Ascending aorta (tissue), 2 donors: ENCODE measurements at regions not wholly inside any gene's neighbourhood (a gene's known extent, or its start where the extent isn't known, plus 50 kb on each side); places are given as distances from the start of the nearest gene placed in this dataset.

Source experiments
- DNase-seq, 2 donors: peaks; one replicate each; pipeline ENCODE4 v3.0.0-alpha.2; 2019; ENCODE audit warnings: low spot score in 2 of 2
- H3K27ac ChIP-seq, 2 donors: fragments of 200-600 bp; sonication (generic); one replicate each; pipeline ENCODE4 v1.5.1; 2016 to 2017; ENCODE audit warnings: mild to moderate bottlenecking in 1 of 2
- H3K27me3 ChIP-seq: fragments of 200-600 bp; sonication (generic); one replicate; pipeline ENCODE4 v1.5.1; 2017
- H3K36me3 ChIP-seq, 2 donors: fragments of 200-600 bp; sonication (generic); one replicate each; pipeline ENCODE4 v1.5.1; 2016
- H3K4me1 ChIP-seq, 2 donors: fragments of 200-600 bp; sonication (generic); one replicate each; pipeline ENCODE4 v1.5.1; 2016 to 2017; ENCODE audit warnings: mild to moderate bottlenecking in 1 of 2
- H3K4me3 ChIP-seq, 2 donors: fragments of 200-600 bp; sonication (generic); one replicate each; pipeline ENCODE4 v1.5.1; 2016 to 2017; ENCODE audit warnings: mild to moderate bottlenecking in 1 of 2
- H3K9me3 ChIP-seq, 2 donors: fragments of 200-600 bp; sonication (generic); one replicate each; pipeline ENCODE4 v1.5.1; 2016
- intact Hi-C: fragments of 100-400 bp; cut with DNase I; formaldehyde crosslinking; loops from one replicate; pipeline ENCODE4 v1.15.1; 2023
- TF ChIP-seq, protein P1 (sequence below), 3 experiments: fragments of 200-600 bp in 2 of 3; fragments of 450-650 bp in 1 of 3; sonication (generic) in 2 of 3; IDR thresholded peaks; one replicate each; pipeline ENCODE4 v1.5.1; 2016 to 2019; ENCODE audit warnings: antibody characterized with exemption in 3 of 3, mild to moderate bottlenecking in 1 of 3, moderate library complexity in 1 of 3

DNA sequence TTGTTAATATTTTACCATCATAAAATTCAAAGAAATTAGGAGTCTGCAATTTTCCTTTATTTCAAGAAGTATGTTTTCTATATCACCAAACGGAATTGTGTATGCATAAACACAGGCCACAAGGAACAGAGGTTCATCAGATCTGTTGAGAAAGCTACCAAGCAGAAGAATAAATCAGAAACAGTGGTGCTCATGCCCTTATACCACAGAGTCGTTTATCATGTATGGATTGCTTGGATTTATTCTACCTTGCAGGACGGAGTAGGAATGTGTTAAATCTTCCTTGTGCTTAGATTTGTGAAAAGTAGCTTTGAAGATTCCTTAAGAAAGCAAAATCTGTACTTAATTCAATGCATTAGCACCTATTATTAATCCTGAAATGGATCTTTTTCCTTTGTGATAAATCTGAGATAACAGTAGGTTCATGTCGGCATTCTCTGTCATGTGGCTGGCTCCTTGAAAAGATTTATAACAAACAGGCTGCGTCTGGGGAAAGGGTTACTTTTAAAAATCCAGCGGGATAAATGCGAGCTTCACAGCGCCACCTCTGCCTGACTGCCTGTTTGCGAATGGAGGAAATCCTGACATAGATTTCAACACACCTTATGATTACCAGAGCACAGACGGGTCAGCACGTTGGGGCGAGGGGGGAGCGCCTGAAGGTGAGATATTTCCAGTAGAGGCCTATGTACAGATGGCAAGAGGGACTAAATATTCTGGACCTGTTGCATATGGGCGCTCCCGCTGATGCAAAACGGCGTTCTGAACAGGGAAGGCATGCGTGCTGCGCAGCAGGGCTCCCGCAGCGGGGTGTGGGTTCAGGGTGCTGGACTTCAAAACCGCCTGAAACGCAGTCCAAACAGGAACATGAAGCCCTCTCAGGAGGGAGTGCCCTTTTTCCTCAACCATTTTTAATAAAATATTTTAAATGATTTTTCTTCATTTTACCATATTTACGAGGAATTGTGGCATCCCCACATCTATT lies 445.5 kb upstream of the SGCG start:
- no peaks in the 10 kb centered on the region for H3K4me1 ChIP-seq
- intact Hi-C loops, result no loop called here
- no peak overlapping the region for H3K4me3 ChIP-seq
- no peak for DNase-seq
- TF ChIP-seq, protein P1, sequence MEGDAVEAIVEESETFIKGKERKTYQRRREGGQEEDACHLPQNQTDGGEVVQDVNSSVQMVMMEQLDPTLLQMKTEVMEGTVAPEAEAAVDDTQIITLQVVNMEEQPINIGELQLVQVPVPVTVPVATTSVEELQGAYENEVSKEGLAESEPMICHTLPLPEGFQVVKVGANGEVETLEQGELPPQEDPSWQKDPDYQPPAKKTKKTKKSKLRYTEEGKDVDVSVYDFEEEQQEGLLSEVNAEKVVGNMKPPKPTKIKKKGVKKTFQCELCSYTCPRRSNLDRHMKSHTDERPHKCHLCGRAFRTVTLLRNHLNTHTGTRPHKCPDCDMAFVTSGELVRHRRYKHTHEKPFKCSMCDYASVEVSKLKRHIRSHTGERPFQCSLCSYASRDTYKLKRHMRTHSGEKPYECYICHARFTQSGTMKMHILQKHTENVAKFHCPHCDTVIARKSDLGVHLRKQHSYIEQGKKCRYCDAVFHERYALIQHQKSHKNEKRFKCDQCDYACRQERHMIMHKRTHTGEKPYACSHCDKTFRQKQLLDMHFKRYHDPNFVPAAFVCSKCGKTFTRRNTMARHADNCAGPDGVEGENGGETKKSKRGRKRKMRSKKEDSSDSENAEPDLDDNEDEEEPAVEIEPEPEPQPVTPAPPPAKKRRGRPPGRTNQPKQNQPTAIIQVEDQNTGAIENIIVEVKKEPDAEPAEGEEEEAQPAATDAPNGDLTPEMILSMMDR (IDR thresholded peaks at IDR 0.05), result no peak
- H3K27me3 ChIP-seq, result no peaks in the 10 kb centered on the region
- no peak overlapping the region for H3K27ac ChIP-seq
- H3K9me3 ChIP-seq, result no peaks in the 10 kb centered on the region
- no peaks in the 10 kb centered on the region for H3K36me3 ChIP-seq

DNA sequence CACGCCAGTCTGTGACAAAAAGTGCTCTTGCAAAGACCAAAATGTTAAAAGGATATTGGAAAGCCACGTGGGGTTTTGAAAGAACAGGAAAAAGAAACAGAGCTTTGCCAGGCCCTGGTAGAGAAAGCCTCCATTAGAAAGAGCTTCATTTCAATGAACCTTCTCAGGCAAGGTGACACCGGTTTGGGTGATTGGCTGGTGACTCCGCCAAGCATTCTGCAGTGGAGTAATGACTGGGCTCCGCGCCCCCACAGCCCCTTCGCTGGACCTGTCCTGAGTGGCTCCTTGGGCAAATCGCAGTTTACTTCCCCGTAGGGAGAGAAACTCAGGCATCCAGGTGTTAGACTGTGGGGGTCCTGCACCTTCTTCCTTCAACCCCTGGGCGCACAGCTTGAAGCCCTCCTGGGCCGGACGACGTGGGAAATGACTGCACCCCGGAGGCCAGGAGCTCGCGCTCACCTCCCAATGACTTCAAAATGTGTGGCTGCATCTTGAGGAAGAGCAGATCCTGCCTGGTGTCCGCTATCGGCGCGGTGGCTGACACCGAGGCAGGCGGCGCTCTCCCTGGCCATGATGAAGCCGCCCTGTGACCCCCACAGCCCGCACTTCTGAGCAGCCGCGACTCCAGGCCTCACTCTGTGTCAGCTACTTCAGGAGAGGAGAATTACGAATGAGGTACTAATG lies 444.6 kb upstream of the SGCG start:
- H3K4me3 ChIP-seq, result no peak overlapping the region
- H3K4me1 ChIP-seq, result no peaks in the 10 kb centered on the region
- no peaks in the 10 kb centered on the region for H3K27me3 ChIP-seq
- H3K27ac ChIP-seq, result no peak overlapping the region
- no peak for DNase-seq
- H3K9me3 ChIP-seq, result no peaks in the 10 kb centered on the region
- TF ChIP-seq, protein P1 (IDR thresholded peaks at IDR 0.05), result no peak
- intact Hi-C loops, result no loop called here
- H3K36me3 ChIP-seq, result no peaks in the 10 kb centered on the region

DNA sequence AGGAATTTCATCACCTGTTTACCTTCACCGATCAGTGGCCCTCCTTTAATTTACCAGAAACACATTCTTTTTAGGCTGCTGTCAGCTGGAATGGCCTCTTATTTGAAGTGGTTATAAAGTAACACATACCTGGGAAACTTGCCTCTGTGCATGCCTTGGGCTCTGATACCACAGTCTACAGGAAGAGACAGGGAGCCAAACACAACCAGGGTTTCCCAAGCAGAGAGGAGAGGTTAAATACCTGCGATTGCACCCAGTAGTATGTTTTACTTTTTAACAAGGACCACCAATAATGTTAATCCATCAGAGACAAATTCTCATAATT lies 444.0 kb upstream of the SGCG start:
- DNase-seq, result no peak
- no peaks in the 10 kb centered on the region for H3K27me3 ChIP-seq
- intact Hi-C loops, result no loop called here
- TF ChIP-seq, protein P1 (IDR thresholded peaks at IDR 0.05), result no peak
- no peak overlapping the region for H3K27ac ChIP-seq
- H3K36me3 ChIP-seq, result no peaks in the 10 kb centered on the region
- no peak overlapping the region for H3K4me3 ChIP-seq
- no peaks in the 10 kb centered on the region for H3K9me3 ChIP-seq
- H3K4me1 ChIP-seq, result no peaks in the 10 kb centered on the region

DNA sequence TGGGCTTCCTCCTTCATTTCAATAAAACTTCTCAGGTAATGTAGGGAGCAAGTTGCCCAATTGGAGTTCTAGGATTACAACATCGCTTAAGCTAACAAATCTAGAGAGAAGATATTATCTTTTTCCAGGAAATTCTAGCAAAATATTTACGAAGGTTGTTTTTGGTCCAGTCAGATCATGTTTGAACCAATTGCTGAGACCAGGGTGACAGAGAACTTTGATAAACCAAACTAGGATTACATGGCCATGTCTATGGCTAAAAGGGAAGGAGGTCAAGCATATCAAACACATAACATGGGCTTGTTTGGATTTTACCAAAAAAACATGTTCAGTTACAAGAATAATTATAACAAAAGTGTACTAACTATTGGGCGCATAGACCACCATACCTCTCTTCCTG lies 442.4 kb upstream of the SGCG start:
- no peak for DNase-seq
- no peaks in the 10 kb centered on the region for H3K4me1 ChIP-seq
- no peaks in the 10 kb centered on the region for H3K9me3 ChIP-seq
- H3K27me3 ChIP-seq, result no peaks in the 10 kb centered on the region
- intact Hi-C loops, result no loop called here
- H3K27ac ChIP-seq, result no peak overlapping the region
- TF ChIP-seq, protein P1 (IDR thresholded peaks at IDR 0.05), result no peak
- no peak overlapping the region for H3K4me3 ChIP-seq
- no peaks in the 10 kb centered on the region for H3K36me3 ChIP-seq

DNA sequence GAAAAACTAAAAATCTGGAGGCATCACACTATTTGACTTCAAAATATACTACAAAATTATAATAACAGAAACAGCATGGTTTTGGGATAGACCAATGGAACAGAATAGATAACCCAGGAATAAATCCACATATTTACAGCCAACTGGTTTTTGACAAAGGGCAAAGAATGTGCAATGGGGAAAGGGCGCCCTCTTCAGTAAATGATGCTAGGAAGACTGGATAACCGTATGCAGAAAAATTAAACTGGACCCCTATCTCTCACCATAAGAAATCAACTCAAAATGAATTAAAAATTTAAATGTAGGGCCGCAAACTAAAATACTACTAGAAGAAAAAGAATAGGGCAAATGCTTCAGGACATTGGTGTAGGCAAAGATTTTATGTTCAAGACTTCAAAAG lies 440.5 kb upstream of the SGCG start:
- no peak for DNase-seq
- intact Hi-C loops, result no loop called here

More for the DNA sequence above, 440.5 kb upstream of the SGCG start:
- no peaks in the 10 kb centered on the region for H3K4me1 ChIP-seq
- TF ChIP-seq, protein P1 (IDR thresholded peaks at IDR 0.05), result no peak
- no peaks in the 10 kb centered on the region for H3K9me3 ChIP-seq
- no peaks in the 10 kb centered on the region for H3K27me3 ChIP-seq
- H3K27ac ChIP-seq, result no peak overlapping the region
- H3K4me3 ChIP-seq, result no peak overlapping the region
- no peaks in the 10 kb centered on the region for H3K36me3 ChIP-seq
